Psoas muscle (tissue), 7 donors: ENCODE measurements at regions not wholly inside any gene's neighbourhood (a gene's known extent, or its start where the extent isn't known, plus 50 kb on each side); places are given as distances from the start of the nearest gene placed in this dataset.

ENCODE experiments used
- ATAC-seq, 4 donors: fragments of 200-7000 bp; cut with Tn5 transposase; one replicate each; pipeline ENCODE4 v1.9.1; 2020; ENCODE audit warnings: moderate library complexity in 3 of 4, mild to moderate bottlenecking in 2 of 4
- DNase-seq, 2 donors: peaks; one replicate each; pipeline ENCODE4 v3.0.0-alpha.2; 2020
- H3K27ac ChIP-seq: fragments of 200-600 bp; one replicate; pipeline ENCODE4 v1.8.0; 2022
- H3K27me3 ChIP-seq, 3 donors: fragments of 200-600 bp in 1 of 3; one replicate each; pipeline versions ENCODE4 v1.6.1 to v1.8.0; 2013 to 2022; ENCODE audit warnings: low read length in 2 of 3, mild to moderate bottlenecking in 2 of 3, moderate library complexity in 1 of 3; ENCODE audit not compliant: insufficient read depth in 3 of 3
- H3K36me3 ChIP-seq, 2 donors: fragments of 200-600 bp in 1 of 2; one replicate each; pipeline versions ENCODE4 v1.6.1 to v1.8.0; 2013 to 2022; ENCODE audit warnings: low read depth in 1 of 2, mild to moderate bottlenecking in 1 of 2, moderate library complexity in 1 of 2; ENCODE audit not compliant: insufficient read depth in 1 of 2
- H3K4me1 ChIP-seq: fragments of 200-600 bp; one replicate; pipeline ENCODE4 v1.8.0; 2022
- H3K4me3 ChIP-seq: fragments of 200-600 bp; one replicate; pipeline ENCODE4 v1.8.0; 2022; ENCODE audit warnings: mild to moderate bottlenecking
- H3K9me3 ChIP-seq: fragments of 200-600 bp; one replicate; pipeline ENCODE4 v1.8.0; 2022
- CTCF ChIP-seq: fragments of 200-600 bp; IDR thresholded peaks from one replicate; pipeline ENCODE4 v1.8.0; 2022; ENCODE audit warnings: antibody characterized with exemption
- WGBS, 3 donors: extraction: QIAGEN DNeasy Blood & Tissue Kit; methylation state at CpG; one replicate each; pipeline versions ENCODE4 v1.1.6 to v1.1.7; 2013; 5-methylcytosine and 5-hydroxymethylcytosine counted together
- intact Hi-C, 2 donors: fragments of 100-400 bp; cut with DNase I; formaldehyde crosslinking; loops; one replicate each; pipeline versions ENCODE4 v1.11.0 to v1.14.2; 2022
- donor health status: healthy with polysubstance abuse.
- donor health status: DM: no; HTN: no; CAD: no; lungs with moderate emphysema.
- donor health status: Bipolar disorder and iron deficiency.
- donor health status: healthy.
- donor health status: DM: yes; HTN: yes; CAD: no.
- donor health status: DM: no; HTN: no; CAD: no.
- donor health status: DM: yes; HTN: yes; CAD: no.

- Histone ChIP-seq H3K4me3 (no peak overlapping the region), H3K27me3 (no peaks in the 10 kb centered on the region), H3K27ac (no peak overlapping the region), H3K4me1 (no peaks in the 10 kb centered on the region), H3K9me3 (no peaks in the 10 kb centered on the region), H3K36me3 (no peaks in the 10 kb centered on the region)
- intact Hi-C loops = no loop called here
- 53 to 73% (median 65%) methylated on average over 2 of the region's 2 CpGs for WGBS, 3 donors
- no peak for TF ChIP-seq CTCF
- ATAC-seq (peak in 2 of 4 donors; percentile 23 to 52), DNase-seq (no peak)
Measured at GRCh38 chr14:34355584-34356263, 106.3 kb downstream of the SPTSSA start.

- 73 to 83% (median 80%) methylated on average over 3 of the region's 3 CpGs for WGBS, 3 donors
- H3K9me3 ChIP-seq = no peaks in the 10 kb centered on the region
- no peak for ATAC-seq
- no peaks in the 10 kb centered on the region for H3K27me3 ChIP-seq
- H3K4me3 ChIP-seq = no peak overlapping the region
- H3K27ac ChIP-seq = no peak overlapping the region
- DNase-seq = no peak
- TF ChIP-seq CTCF = no peak
- H3K36me3 ChIP-seq = no peaks in the 10 kb centered on the region
- intact Hi-C loops = no loop called here
- H3K4me1 ChIP-seq = no peaks in the 10 kb centered on the region
Measured at GRCh38 chr14:34354556-34354955, 107.5 kb downstream of the SPTSSA start.

- no peak for DNase-seq
- intact Hi-C loops = no loop called here
Measured at GRCh38 chr14:34350903-34351302, 111.1 kb downstream of the SPTSSA start.

GRCh38 chr14:34348592-34348991 is 113.4 kb downstream of the SPTSSA start:
- ATAC-seq (no peak), DNase-seq (no peak)
- no peaks in the 10 kb centered on the region for H3K36me3 ChIP-seq
- WGBS, 3 donors = 89 to 95% (median 93%) methylated on average over 6 of the region's 6 CpGs
- H3K27me3 ChIP-seq = no peaks in the 10 kb centered on the region
- intact Hi-C loops = no loop called here
- H3K4me3 ChIP-seq = no peak overlapping the region
- H3K4me1 ChIP-seq = no peaks in the 10 kb centered on the region
- no peak for TF ChIP-seq CTCF
- H3K27ac ChIP-seq = no peak overlapping the region
- no peaks in the 10 kb centered on the region for H3K9me3 ChIP-seq

More at GRCh38 chr14:34350903-34351302, 111.1 kb downstream of the SPTSSA start:
- 79 to 86% (median 82%) methylated on average over 6 of the region's 6 CpGs for WGBS, 3 donors
- Histone ChIP-seq H3K4me1 (no peaks in the 10 kb centered on the region), H3K36me3 (no peaks in the 10 kb centered on the region), H3K9me3 (no peaks in the 10 kb centered on the region), H3K27ac (no peak overlapping the region), H3K4me3 (no peak overlapping the region), H3K27me3 (no peaks in the 10 kb centered on the region)
- TF ChIP-seq CTCF = no peak
- no peak for ATAC-seq

- intact Hi-C loops = no loop called here
- 95 to 98% (median 97%) methylated on average over 2 of the region's 2 CpGs for WGBS, 3 donors
- no peak for TF ChIP-seq CTCF
- Histone ChIP-seq H3K4me3 (no peak overlapping the region), H3K27me3 (no peaks in the 10 kb centered on the region), H3K9me3 (no peaks in the 10 kb centered on the region), H3K4me1 (no peaks in the 10 kb centered on the region), H3K27ac (no peak overlapping the region), H3K36me3 (no peaks in the 10 kb centered on the region)
- no peak for DNase-seq
- ATAC-seq = no peak
Measured at GRCh38 chr14:34347683-34348082, 114.4 kb downstream of the SPTSSA start.
